Mononuclear cell (primary cell): ENCODE measurements at regions not wholly inside any gene's neighbourhood (a gene's known extent, or its start where the extent isn't known, plus 50 kb on each side); places are given as distances from the start of the nearest gene placed in this dataset.

Experiments
- H3K27me3 ChIP-seq: 2 replicates; pipeline ENCODE4 v1.6.0; 2011; ENCODE audit warnings: low read length, control low read depth; ENCODE audit not compliant: insufficient read depth
- H3K4me1 ChIP-seq: 2 replicates; pipeline ENCODE4 v1.5.1; 2011; ENCODE audit warnings: mild to moderate bottlenecking, low read length, control low read depth; ENCODE audit not compliant: insufficient read depth
- H3K4me3 ChIP-seq: 2 replicates; pipeline ENCODE4 v1.5.1; 2011; ENCODE audit warnings: mild to moderate bottlenecking, low read length, moderate library complexity
- H3K9me3 ChIP-seq: 2 replicates; pipeline ENCODE4 v1.5.1; 2011; ENCODE audit warnings: low read depth, mild to moderate bottlenecking, control low read depth, low read length

GRCh38 chr13:31952641-31953380, 78.8 kb upstream of the FRY start:
- no peaks in the 10 kb centered on the region for H3K9me3 ChIP-seq
- H3K4me1 ChIP-seq, result peaks cover 46% of the 10 kb centered on the region

GRCh38 chr13:31955101-31955500, 76.5 kb upstream of the FRY start:
- Histone ChIP-seq H3K27me3 (no peaks in the 10 kb centered on the region), H3K9me3 (no peaks in the 10 kb centered on the region), H3K4me1 (peaks cover 33% of the 10 kb centered on the region)

More at GRCh38 chr13:31952641-31953380, 78.8 kb upstream of the FRY start:
- Histone ChIP-seq H3K4me3 (no peak overlapping the region), H3K27me3 (no peaks in the 10 kb centered on the region)

GRCh38 chr13:31955741-31956140, 75.8 kb upstream of the FRY start:
- peaks cover 26% of the 10 kb centered on the region for H3K4me1 ChIP-seq
- no peaks in the 10 kb centered on the region for H3K27me3 ChIP-seq
- no peak overlapping the region for H3K4me3 ChIP-seq
- H3K9me3 ChIP-seq, result no peaks in the 10 kb centered on the region

More at GRCh38 chr13:31955101-31955500, 76.5 kb upstream of the FRY start:
- H3K4me3 ChIP-seq, result no peak overlapping the region

GRCh38 chr13:31956980-31957644, 74.5 kb upstream of the FRY start:
- H3K9me3 ChIP-seq, result no peaks in the 10 kb centered on the region
- no peaks in the 10 kb centered on the region for H3K27me3 ChIP-seq
- H3K4me3 ChIP-seq, result no peak overlapping the region
- H3K4me1 ChIP-seq, result peaks cover 17% of the 10 kb centered on the region

GRCh38 chr13:31957772-31958171, 73.8 kb upstream of the FRY start:
- Histone ChIP-seq H3K9me3 (no peaks in the 10 kb centered on the region), H3K4me1 (peaks cover 17% of the 10 kb centered on the region), H3K4me3 (no peak overlapping the region), H3K27me3 (no peaks in the 10 kb centered on the region)

GRCh38 chr13:31962731-31963370, 68.7 kb upstream of the FRY start:
- Histone ChIP-seq H3K4me1 (peaks cover under 1% of the 10 kb centered on the region), H3K27me3 (no peaks in the 10 kb centered on the region), H3K4me3 (no peak overlapping the region), H3K9me3 (no peaks in the 10 kb centered on the region)

GRCh38 chr13:31963631-31964030, 67.9 kb upstream of the FRY start:
- Histone ChIP-seq H3K9me3 (no peaks in the 10 kb centered on the region), H3K4me1 (peaks cover 8% of the 10 kb centered on the region), H3K4me3 (no peak overlapping the region), H3K27me3 (no peaks in the 10 kb centered on the region)

- Histone ChIP-seq H3K27me3 (no peaks in the 10 kb centered on the region), H3K4me1 (peaks cover 8% of the 10 kb centered on the region), H3K9me3 (no peaks in the 10 kb centered on the region), H3K4me3 (no peak overlapping the region)
Measured at GRCh38 chr13:31964168-31964567, 67.4 kb upstream of the FRY start.

GRCh38 chr13:31965361-31966066, 66.1 kb upstream of the FRY start:
- Histone ChIP-seq H3K9me3 (no peaks in the 10 kb centered on the region), H3K4me3 (no peak overlapping the region), H3K4me1 (peaks cover 8% of the 10 kb centered on the region), H3K27me3 (no peaks in the 10 kb centered on the region)

- no peaks in the 10 kb centered on the region for H3K27me3 ChIP-seq
- no peak overlapping the region for H3K4me3 ChIP-seq
- H3K4me1 ChIP-seq, result peaks cover 8% of the 10 kb centered on the region
- no peaks in the 10 kb centered on the region for H3K9me3 ChIP-seq
Measured at GRCh38 chr13:31967155-31967554, 64.4 kb upstream of the FRY start.

GRCh38 chr13:31968473-31968872, 63.1 kb upstream of the FRY start:
- H3K4me3 ChIP-seq, result no peak overlapping the region
- no peaks in the 10 kb centered on the region for H3K9me3 ChIP-seq
- no peaks in the 10 kb centered on the region for H3K27me3 ChIP-seq
- peaks cover 8% of the 10 kb centered on the region for H3K4me1 ChIP-seq

- Histone ChIP-seq H3K4me3 (no peak overlapping the region), H3K4me1 (peaks cover 8% of the 10 kb centered on the region), H3K27me3 (no peaks in the 10 kb centered on the region), H3K9me3 (no peaks in the 10 kb centered on the region)
Measured at GRCh38 chr13:31970231-31970930, 61.2 kb upstream of the FRY start.

- Histone ChIP-seq H3K4me3 (no peak overlapping the region), H3K4me1 (peaks cover 8% of the 10 kb centered on the region), H3K27me3 (no peaks in the 10 kb centered on the region), H3K9me3 (no peaks in the 10 kb centered on the region)
Measured at GRCh38 chr13:31972453-31972852, 59.1 kb upstream of the FRY start.

- Histone ChIP-seq H3K4me1 (no peaks in the 10 kb centered on the region), H3K9me3 (no peaks in the 10 kb centered on the region), H3K27me3 (no peaks in the 10 kb centered on the region), H3K4me3 (no peak overlapping the region)
Measured at GRCh38 chr13:31978021-31978420, 53.6 kb upstream of the FRY start.
